GM12891 (cell line): ENCODE measurements at regions not wholly inside any gene's neighbourhood (a gene's known extent, or its start where the extent isn't known, plus 50 kb on each side); places are given as distances from the start of the nearest gene placed in this dataset.

Experiments used
- DNase-seq: peaks from one replicate; pipeline ENCODE4 v3.0.0; 2011; ENCODE audit warnings: low spot score; ENCODE audit not compliant: insufficient read length
- FAIRE-seq: peaks from 2 replicates; lab custom pipeline; 2011; peaks lifted over from hg19 to GRCh38; lab: Jason Lieb, UNC
- PAX5 ChIP-seq: IDR thresholded peaks from 2 replicates; pipeline ENCODE4 v1.6.1; 2011; ENCODE audit warnings: low read length, moderate library complexity, mild to moderate bottlenecking; ENCODE audit not compliant: insufficient read depth, severe bottlenecking
- POLR2A ChIP-seq: IDR thresholded peaks from 2 replicates; pipeline ENCODE4 v1.6.1; 2011; ENCODE audit warnings: low read depth, low read length, control low read depth
- POLR2AphosphoS5 ChIP-seq: IDR thresholded peaks from 2 replicates; pipeline ENCODE4 v1.6.1; 2011; ENCODE audit warnings: low read depth, low read length, control low read depth
- POU2F2 ChIP-seq: IDR thresholded peaks from 2 replicates; pipeline ENCODE4 v1.6.1; 2011; ENCODE audit warnings: low read depth, mild to moderate bottlenecking, control low read depth, low read length, moderate library complexity
- SPI1 ChIP-seq: IDR thresholded peaks from 2 replicates; pipeline ENCODE4 v1.6.1; 2011; ENCODE audit warnings: low read depth, low read length, control low read depth
- TAF1 ChIP-seq: IDR thresholded peaks from 2 replicates; pipeline ENCODE4 v1.6.1; 2011; ENCODE audit warnings: low read depth, low read length, control low read depth

DNA sequence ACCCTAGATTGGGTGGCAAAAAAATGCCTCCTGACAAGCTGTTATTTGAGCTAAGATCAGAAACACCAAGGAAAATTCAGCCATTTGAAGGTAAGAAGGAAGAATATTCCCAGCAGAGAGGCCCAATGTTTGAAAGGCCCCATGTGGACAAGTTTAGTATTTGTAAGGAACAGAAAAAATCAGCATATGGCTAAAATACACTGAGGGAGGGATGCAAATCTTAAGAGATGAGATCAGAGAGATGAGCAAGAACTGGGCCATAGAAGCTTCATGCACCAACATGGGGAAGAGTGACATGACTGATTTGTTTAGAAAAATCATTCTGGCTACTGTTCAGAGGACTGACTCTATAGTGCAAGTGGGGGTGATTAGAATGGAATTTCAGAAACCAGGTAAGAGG lies 496.8 kb upstream of the SOX5 start:
- DNase-seq = no peak
- FAIRE-seq = no peak
- TF ChIP-seq POLR2A (no peak), SPI1 (no peak), TAF1 (no peak), PAX5 (no peak), POU2F2 (no peak), POLR2AphosphoS5 (no peak)

DNA sequence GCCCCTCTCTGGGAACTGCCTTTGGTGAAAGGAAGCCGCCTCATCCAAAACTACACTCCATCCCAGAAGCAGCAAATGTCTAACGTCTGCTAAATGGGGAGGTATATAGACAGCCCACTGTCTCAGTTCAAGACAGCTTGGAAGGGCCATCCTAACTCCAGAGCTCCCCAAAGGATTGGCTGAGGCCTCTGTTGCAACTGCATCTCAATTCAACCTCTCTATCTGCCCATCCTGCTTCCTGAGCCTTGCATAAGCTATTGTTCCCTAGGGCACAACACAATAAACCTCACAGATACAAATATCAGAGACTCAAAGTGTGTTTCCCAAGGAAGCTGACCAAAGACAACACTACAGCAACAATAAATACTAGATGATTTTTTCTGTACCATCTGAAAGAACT lies 495.2 kb upstream of the SOX5 start:
- DNase-seq = no peak

DNA sequence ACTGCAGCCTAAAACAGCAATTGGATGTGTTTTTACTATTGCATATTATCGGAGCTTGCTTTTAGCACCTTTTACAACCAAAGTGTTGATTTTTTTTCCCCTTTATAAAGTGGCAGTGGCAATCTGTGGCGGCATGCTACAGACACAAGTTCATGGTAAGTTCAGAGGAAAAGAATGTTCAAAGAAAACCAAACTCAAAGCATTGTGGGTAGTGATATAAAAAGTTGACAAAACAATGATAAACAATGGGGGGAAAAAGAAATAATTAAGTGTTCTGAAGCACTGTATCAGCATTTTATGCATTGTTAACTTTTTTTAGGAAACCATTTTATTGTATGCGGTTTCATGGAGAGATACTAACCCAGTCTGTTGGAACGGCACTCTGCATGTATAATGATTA lies 492.0 kb upstream of the SOX5 start:
- no peak for DNase-seq
- no peak for FAIRE-seq
- TF ChIP-seq POLR2AphosphoS5 = no peak

More for the DNA sequence above, 495.2 kb upstream of the SOX5 start:
- no peak for TF ChIP-seq SPI1
- TF ChIP-seq TAF1 = no peak
- TF ChIP-seq POLR2A = no peak
- no peak for TF ChIP-seq POU2F2
- TF ChIP-seq PAX5 = no peak
- TF ChIP-seq POLR2AphosphoS5 = no peak
- FAIRE-seq = no peak

DNA sequence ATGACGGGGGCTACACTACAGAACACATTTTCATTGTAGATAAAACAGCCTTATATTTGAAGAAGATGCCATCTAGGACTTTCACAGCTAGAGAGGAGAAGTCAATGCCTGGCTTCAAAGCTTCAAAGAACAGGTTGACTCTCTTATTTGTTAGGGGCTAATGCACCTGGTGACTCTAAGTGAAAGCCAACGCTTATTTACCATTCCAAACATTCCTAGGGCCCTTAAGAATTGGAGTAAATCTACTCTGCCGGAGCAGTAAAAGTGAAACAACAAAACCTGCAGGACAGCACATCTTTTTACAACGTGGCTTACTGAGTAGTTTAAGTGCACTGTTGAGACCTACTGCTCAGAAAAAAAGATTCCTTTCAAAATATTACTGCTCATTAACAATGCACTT lies 487.2 kb upstream of the SOX5 start:
- no peak for FAIRE-seq
- TF ChIP-seq TAF1 = no peak
- no peak for TF ChIP-seq POLR2AphosphoS5
- no peak for TF ChIP-seq POU2F2
- TF ChIP-seq PAX5 = no peak
- TF ChIP-seq SPI1 = no peak
- TF ChIP-seq POLR2A = no peak
- DNase-seq = no peak

DNA sequence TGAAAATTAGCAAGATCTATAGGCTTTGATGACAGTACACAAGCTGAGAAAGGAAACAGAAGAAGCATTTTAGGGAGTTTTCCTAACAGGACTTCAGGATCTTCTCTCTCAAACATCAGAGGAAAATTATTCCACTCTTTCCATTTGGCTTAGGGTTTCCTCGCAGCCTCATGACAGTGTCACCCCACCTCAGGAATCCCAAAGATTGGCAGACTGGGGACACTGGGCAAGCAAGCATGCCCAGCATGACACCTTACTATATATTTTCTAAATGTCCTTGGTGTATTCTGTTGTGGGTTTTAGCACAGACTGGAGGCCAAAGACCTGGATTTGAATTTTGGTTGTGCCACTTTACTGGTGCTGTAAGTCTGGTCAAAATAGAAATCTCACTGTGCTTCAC lies 482.4 kb upstream of the SOX5 start:
- FAIRE-seq = no peak
- DNase-seq = no peak
- no peak for TF ChIP-seq POU2F2
- no peak for TF ChIP-seq PAX5
- no peak for TF ChIP-seq POLR2AphosphoS5
- TF ChIP-seq POLR2A = no peak

DNA sequence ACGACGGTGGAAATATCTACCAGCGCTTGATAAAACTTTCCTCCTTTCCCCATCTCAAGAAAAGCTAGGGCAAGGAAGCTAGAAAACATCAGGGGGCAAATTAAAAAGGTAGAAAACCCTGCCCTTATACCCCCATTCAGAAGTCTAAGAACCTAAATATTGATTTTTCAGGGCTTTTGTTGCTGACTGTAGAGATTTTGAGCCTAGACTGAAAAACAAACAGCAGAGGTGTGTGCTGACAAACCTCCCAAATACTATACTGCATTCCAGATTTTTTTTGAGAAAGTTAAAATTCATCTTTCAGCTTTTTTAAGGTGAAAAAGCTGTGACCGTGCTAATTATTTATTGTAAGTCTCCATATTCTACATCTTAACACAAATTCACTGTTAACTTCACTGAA lies 478.3 kb upstream of the SOX5 start:
- DNase-seq = no peak
- FAIRE-seq = no peak
- TF ChIP-seq POU2F2 (no peak), TAF1 (no peak), PAX5 (no peak), POLR2AphosphoS5 (no peak), POLR2A (no peak), SPI1 (no peak)

DNA sequence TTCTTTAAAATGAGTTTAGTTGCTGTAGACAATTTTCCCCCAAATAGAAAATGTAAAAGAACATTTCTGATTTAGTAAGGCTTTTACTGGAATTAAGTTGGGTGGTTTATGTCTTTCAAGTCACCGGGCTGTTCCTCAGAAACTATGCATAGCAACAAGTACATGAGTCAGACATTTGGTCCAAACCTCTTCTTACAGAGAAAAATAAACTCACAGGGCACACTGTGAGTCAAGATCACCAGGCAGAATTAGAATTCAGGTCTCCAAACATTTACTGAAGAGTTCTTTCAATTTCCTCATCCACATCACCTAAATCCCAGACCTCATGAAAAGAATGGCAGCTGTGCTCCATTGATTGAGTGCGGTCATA lies 476.1 kb upstream of the SOX5 start:
- FAIRE-seq (no peak), DNase-seq (no peak)
- no peak for TF ChIP-seq TAF1
- no peak for TF ChIP-seq POLR2A
- TF ChIP-seq SPI1 = no peak
- no peak for TF ChIP-seq POLR2AphosphoS5
- no peak for TF ChIP-seq POU2F2
- no peak for TF ChIP-seq PAX5

DNA sequence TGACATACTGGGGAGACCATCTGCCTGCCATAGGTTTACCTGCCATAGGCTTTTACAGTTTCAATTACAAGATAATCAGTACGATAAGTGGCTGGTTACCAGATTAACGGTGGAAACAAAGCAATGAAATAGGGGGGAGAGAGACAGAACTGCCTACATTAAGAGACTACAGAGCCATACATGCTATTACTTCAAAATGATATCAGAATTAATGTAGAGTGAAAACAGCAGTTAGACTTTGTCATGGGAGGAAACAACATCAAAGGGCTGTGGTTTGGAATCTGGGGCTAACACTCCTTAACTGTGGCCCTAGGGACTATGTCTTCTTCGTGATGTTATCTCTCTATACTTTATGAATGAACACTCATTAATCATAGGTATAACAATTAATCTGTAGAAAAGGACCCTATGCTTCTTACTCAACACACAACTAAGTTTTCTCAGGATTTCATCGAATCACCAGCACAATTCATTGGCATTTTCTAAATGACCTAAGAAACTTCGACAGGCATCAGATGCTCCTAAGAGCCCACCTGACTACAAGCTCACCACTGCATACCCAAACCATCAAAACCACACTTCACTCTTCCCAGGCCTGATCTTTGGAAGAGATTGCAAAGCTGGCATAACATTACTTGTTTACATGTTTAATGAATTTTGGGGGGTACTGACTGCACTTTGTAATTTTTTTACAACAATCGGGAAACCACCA lies 475.6 kb upstream of the SOX5 start:
- FAIRE-seq = no peak
- no peak for DNase-seq
- TF ChIP-seq POLR2A (no peak), POLR2AphosphoS5 (no peak), PAX5 (no peak), POU2F2 (no peak), SPI1 (no peak), TAF1 (no peak)

DNA sequence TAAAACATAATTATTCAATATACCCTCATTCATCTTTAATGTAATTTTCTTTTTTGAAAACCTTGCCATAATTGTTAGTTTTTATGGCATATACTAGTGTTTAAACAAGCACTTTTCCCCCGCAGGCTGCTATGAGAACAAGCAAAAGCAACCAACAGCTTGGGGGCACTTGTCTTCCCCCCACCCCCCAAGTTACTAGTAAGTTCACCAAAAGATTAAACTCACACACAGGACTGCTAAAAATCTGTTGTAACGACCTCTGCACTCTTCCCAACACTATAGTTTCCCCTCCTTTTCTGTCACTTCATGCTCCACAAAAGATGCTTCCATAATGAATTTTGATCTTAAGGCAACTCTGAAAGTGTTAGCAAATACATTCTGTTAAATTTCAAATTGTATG lies 474.9 kb upstream of the SOX5 start:
- FAIRE-seq (no peak), DNase-seq (no peak)
- no peak for TF ChIP-seq POU2F2

DNA sequence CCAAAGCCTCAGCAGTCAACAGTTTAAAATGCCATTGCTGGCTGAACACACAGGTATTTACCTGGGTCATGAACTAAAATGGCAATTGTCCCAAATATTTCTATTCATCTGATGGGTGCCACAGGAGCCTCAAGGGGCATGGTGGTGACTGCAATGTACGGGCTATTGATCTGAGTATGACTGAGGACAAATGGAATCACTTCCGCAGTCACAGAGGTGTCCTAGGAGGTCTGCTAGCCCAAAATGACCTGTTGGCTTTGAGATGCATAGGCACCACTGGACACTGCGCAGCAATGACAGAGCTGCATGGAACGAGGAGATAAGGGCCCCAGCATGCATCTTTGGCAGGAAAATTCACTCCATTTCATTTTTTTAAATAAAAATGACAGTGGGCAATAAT lies 474.1 kb upstream of the SOX5 start:
- TF ChIP-seq PAX5 (no peak), SPI1 (no peak), TAF1 (no peak), POU2F2 (no peak), POLR2A (no peak), POLR2AphosphoS5 (no peak)
- FAIRE-seq = no peak
- DNase-seq = no peak
